PC-3 (cell line): ENCODE measurements at regions not wholly inside any gene's neighbourhood (a gene's known extent, or its start where the extent isn't known, plus 50 kb on each side); places are given as distances from the start of the nearest gene placed in this dataset.
A peak's percentile ranks its signal among the peaks of the same experiment; 100 is the strongest.

ENCODE experiments used
- ATAC-seq: fragments of 200-7000 bp; cut with Tn5 transposase; 2 replicates; pipeline ENCODE4 v1.9.1; 2020; ENCODE audit warnings: mild to moderate bottlenecking, moderate library complexity
- BruUV-seq: library from RNA; stranded (reverse); fragments of 400-500 nt; replicated peaks from 2 replicates; lab custom pipeline; 2021; lab: Mats Ljungman, UMichigan
- CTCF ChIA-PET: fragments of 300-600 bp; sonication (Branson Sonifier 250); formaldehyde crosslinking; loops from one replicate; lab custom pipeline; 2022; ENCODE audit warnings: antibody characterized with exemption; lab: Charles Lee
- POLR2A ChIA-PET: fragments of 300-600 bp; sonication (Branson Sonifier 250); formaldehyde crosslinking; loops from one replicate; lab custom pipeline; 2022; ENCODE audit warnings: antibody characterized with exemption; ENCODE audit not compliant: unreplicated experiment; lab: Charles Lee
- DNase-seq: peaks from one replicate; pipeline ENCODE4 v3.0.0-alpha.2; 2015
- H2AFZ ChIP-seq: fragments of 300-600 bp; sonication (generic); 2 replicates; pipeline ENCODE4 v1.6.0; 2016; ENCODE audit warnings: antibody characterized with exemption, low read length
- H3F3A ChIP-seq: fragments of 300-600 bp; sonication (generic); one replicate; pipeline ENCODE4 v1.6.0; 2017; ENCODE audit warnings: antibody characterized with exemption, low read length, control low read depth, mild to moderate bottlenecking; ENCODE audit not compliant: unreplicated experiment
- H3K27ac ChIP-seq: fragments of 300-600 bp; sonication (generic); 2 replicates; pipeline ENCODE4 v1.5.1; 2016; ENCODE audit warnings: mild to moderate bottlenecking, low read length
- H3K27me3 ChIP-seq: fragments of 300-600 bp; sonication (generic); 2 replicates; pipeline ENCODE4 v1.6.1; 2016; ENCODE audit warnings: low read length, mixed read lengths
- H3K36me3 ChIP-seq: fragments of 300-600 bp; sonication (generic); 2 replicates; pipeline ENCODE4 v1.6.1; 2016; ENCODE audit warnings: low read depth, mixed run types, low read length, mixed read lengths
- H3K4me1 ChIP-seq: fragments of 300-600 bp; sonication (generic); 2 replicates; pipeline ENCODE4 v1.5.1; 2016; ENCODE audit warnings: low read length; ENCODE audit not compliant: insufficient read depth
- H3K4me2 ChIP-seq: fragments of 300-600 bp; sonication (generic); 2 replicates; pipeline ENCODE4 v1.6.0; 2016; ENCODE audit warnings: low read length
- H3K4me3 ChIP-seq: fragments of 300-600 bp; sonication (generic); 2 replicates; pipeline ENCODE4 v1.5.1; 2016; ENCODE audit warnings: mild to moderate bottlenecking, low read length, mixed read lengths
- H3K79me2 ChIP-seq: fragments of 300-600 bp; sonication (generic); 2 replicates; pipeline ENCODE4 v1.6.1; 2017; ENCODE audit warnings: low read length, mixed read lengths
- H3K9ac ChIP-seq: fragments of 300-600 bp; sonication (generic); 2 replicates; pipeline ENCODE4 v1.6.0; 2016; ENCODE audit warnings: mild to moderate bottlenecking, low read length
- H3K9me2 ChIP-seq: fragments of 300-600 bp; sonication (generic); replicated peaks from 2 replicates; pipeline ENCODE4 v1.6.1; 2016; ENCODE audit warnings: mixed run types, low read length, mixed read lengths
- H3K9me3 ChIP-seq: fragments of 300-600 bp; sonication (generic); 2 replicates; pipeline ENCODE4 v1.6.1; 2016; ENCODE audit warnings: low read length, mixed read lengths
- H4K20me1 ChIP-seq: fragments of 300-600 bp; sonication (generic); 2 replicates; pipeline ENCODE4 v1.6.1; 2016; ENCODE audit warnings: low read length, mixed read lengths
- EZH2 ChIP-seq: fragments of 300-600 bp; sonication (generic); IDR thresholded peaks from one replicate; pipeline ENCODE4 v1.6.1; 2017; ENCODE audit warnings: antibody characterized with exemption, mild to moderate bottlenecking, low read length; ENCODE audit not compliant: unreplicated experiment
- EZH2phosphoT487 ChIP-seq: fragments of 300-600 bp; sonication (generic); IDR thresholded peaks from 2 replicates; pipeline ENCODE4 v1.6.1; 2018; ENCODE audit warnings: mild to moderate bottlenecking, antibody characterized with exemption, low read length, borderline replicate concordance
- intact Hi-C: fragments of 100-400 bp; cut with micrococcal nuclease; formaldehyde crosslinking; loops from 2 replicates; pipeline ENCODE4 v1.9.0; 2023
- TF ChIP-seq, protein P1 (sequence below): fragments of 300-600 bp; sonication (generic); conservative IDR thresholded peaks from 2 replicates; pipeline ENCODE4 v1.5.1; 2017; ENCODE audit warnings: antibody characterized with exemption, low read depth, mild to moderate bottlenecking, low read length

DNA sequence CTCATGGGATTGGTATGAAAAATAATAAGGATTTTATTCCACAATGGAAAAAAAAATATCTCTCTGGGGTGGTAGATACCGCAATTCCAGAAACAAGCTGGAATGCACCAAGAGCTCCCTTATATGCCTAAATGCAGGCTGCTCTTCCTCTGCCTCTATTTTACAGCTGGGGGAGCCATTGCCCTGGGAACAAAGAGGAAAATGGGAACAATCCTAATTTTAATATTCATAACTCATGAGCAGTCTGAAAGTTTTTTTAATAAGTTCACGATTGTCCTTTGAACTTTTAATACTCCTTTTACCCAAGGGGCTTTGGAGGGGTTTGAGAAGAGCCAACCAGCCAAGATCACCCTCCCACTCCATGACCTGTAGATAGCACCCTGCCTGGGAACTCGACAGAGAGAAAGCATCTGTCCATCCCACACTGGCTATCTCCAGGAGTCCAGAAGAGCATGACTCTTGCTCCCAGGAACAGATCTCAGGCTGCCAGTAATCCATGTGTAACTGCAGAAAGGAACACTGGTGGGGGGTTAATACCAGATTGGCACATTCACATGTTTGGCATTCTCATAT, 74.7 kb downstream of the CD83 start:
- Histone ChIP-seq H3K4me3 (no peak overlapping the region), H3K9me3 (no peaks in the 10 kb centered on the region), H2AFZ (no peak overlapping the region), H3K4me2 (no peak overlapping the region), H3K79me2 (no peaks in the 10 kb centered on the region), H3K27me3 (no peaks in the 10 kb centered on the region), H3K36me3 (no peaks in the 10 kb centered on the region), H3K27ac (no peak overlapping the region), H3K9ac (no peak overlapping the region), H3K9me2 (no peaks in the 10 kb centered on the region), H4K20me1 (no peaks in the 10 kb centered on the region), H3F3A (no peaks in the 10 kb centered on the region), H3K4me1 (no peaks in the 10 kb centered on the region)
- peak; percentile 16 for DNase-seq
- POLR2A ChIA-PET = no interaction called here
- intact Hi-C loops = no loop called here
- CTCF ChIA-PET = no interaction called here
- ATAC-seq = no peak; the same call in 1 of the 2 replicates
- BruUV-seq = no TSS peak
- no peak for TF ChIP-seq EZH2
- TF ChIP-seq, protein P1, sequence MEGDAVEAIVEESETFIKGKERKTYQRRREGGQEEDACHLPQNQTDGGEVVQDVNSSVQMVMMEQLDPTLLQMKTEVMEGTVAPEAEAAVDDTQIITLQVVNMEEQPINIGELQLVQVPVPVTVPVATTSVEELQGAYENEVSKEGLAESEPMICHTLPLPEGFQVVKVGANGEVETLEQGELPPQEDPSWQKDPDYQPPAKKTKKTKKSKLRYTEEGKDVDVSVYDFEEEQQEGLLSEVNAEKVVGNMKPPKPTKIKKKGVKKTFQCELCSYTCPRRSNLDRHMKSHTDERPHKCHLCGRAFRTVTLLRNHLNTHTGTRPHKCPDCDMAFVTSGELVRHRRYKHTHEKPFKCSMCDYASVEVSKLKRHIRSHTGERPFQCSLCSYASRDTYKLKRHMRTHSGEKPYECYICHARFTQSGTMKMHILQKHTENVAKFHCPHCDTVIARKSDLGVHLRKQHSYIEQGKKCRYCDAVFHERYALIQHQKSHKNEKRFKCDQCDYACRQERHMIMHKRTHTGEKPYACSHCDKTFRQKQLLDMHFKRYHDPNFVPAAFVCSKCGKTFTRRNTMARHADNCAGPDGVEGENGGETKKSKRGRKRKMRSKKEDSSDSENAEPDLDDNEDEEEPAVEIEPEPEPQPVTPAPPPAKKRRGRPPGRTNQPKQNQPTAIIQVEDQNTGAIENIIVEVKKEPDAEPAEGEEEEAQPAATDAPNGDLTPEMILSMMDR = peak; percentile 38; the same call in 1 of the 2 replicates

DNA sequence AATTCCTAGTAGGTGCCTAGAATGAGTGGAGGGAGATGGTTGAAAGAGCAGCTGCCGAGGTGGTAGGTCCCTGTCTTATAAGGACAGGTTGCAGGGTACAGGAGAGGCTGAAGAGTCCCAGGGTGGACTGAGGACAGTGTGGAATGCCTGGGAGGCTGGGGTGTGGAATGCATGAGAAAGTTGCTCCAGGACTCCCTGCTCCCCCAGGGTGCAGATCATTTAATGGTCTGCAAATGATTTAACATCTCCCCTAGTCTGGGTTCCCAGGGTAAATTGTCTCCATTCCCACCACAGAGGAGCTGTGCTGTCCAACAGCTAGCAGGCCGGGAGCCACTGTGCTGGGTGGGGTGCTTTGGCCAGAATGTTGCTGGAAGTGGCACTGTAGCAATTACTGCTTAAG, 76.0 kb downstream of the CD83 start:
- intact Hi-C loops = no loop called here
- no peaks in the 10 kb centered on the region for H3F3A ChIP-seq
- POLR2A ChIA-PET = no interaction called here

DNA sequence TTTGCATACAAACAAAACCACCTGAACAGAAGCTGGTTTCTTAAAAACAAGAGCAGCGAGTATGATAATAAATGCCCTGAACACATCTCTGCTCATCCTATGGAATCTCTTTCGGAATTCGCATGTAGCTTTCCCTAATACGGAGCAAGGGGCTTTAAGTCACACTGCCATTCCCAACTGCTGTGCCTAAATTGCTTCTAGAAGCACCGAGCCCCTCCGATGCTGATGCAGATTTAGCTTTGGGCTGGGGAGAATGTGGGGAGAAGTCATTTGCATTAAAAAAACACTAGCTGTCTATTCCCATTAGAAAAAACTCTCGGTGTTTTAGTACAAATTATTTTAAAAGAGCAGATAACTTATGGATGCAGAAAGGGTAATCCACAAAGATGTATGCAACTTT, 76.9 kb downstream of the CD83 start:
- no peak for DNase-seq
- no peaks in the 10 kb centered on the region for H3K9me3 ChIP-seq
- no peak overlapping the region for H3K4me2 ChIP-seq
- ChIA-PET CTCF (no interaction called here), POLR2A (no interaction called here)
- no peaks in the 10 kb centered on the region for H3F3A ChIP-seq
- no peaks in the 10 kb centered on the region for H3K9me2 ChIP-seq
- H3K4me1 ChIP-seq = no peaks in the 10 kb centered on the region
- H3K9ac ChIP-seq = no peak overlapping the region
- no peaks in the 10 kb centered on the region for H3K27me3 ChIP-seq
- no peaks in the 10 kb centered on the region for H4K20me1 ChIP-seq
- H3K4me3 ChIP-seq = no peak overlapping the region
- no peaks in the 10 kb centered on the region for H3K79me2 ChIP-seq
- H3K36me3 ChIP-seq = no peaks in the 10 kb centered on the region
- BruUV-seq = no TSS peak
- no peak for TF ChIP-seq EZH2phosphoT487
- TF ChIP-seq, protein P1 = no peak
- TF ChIP-seq EZH2 = no peak
- no peak for ATAC-seq
- no peak overlapping the region for H2AFZ ChIP-seq
- no peak overlapping the region for H3K27ac ChIP-seq
- intact Hi-C loops = no loop called here

More for the DNA sequence above, 76.0 kb downstream of the CD83 start:
- Histone ChIP-seq H3K79me2 (no peaks in the 10 kb centered on the region), H4K20me1 (no peaks in the 10 kb centered on the region), H3K9me3 (no peaks in the 10 kb centered on the region), H3K9ac (no peak overlapping the region), H3K27ac (no peak overlapping the region), H3K4me2 (no peak overlapping the region), H3K4me1 (no peaks in the 10 kb centered on the region), H3K9me2 (no peaks in the 10 kb centered on the region), H3K36me3 (no peaks in the 10 kb centered on the region), H3K27me3 (no peaks in the 10 kb centered on the region), H3K4me3 (no peak overlapping the region), H2AFZ (no peak overlapping the region)
- ATAC-seq (no peak), DNase-seq (no peak)
- TF ChIP-seq EZH2 = no peak
- no peak for TF ChIP-seq EZH2phosphoT487
- TF ChIP-seq, protein P1 = no peak
- BruUV-seq = no TSS peak
- CTCF ChIA-PET = no interaction called here
